ENCODE measurements at regions not wholly inside any gene's neighbourhood (a gene's known extent, or its start where the extent isn't known, plus 50 kb on each side); places are given as distances from the start of the nearest gene placed in this dataset.

DNA sequence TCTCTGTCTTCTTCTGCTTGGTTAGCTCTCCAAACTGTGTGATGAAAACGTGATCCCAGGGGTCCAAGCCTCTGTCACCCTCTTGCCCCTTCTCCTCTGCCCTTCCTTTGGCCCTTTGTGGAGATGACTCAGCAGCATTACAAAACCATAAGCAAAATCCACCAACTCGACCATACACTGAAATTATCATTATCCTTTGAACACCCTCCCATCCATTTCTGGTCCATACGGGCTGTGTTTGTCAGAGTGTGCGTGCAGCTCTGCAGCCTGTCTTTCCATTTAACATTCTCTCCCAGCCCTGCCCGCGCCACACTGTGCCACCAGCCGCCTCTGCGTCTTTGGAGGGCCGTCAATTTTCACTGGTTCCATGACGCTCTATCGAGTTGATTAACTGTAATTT is 69.2 kb downstream of the SLC25A47 start:
- no peaks in the 10 kb centered on the region for H3K9me3 Mint-ChIP-seq
- H3K27ac Mint-ChIP-seq, result no peak overlapping the region
- peaks cover 1% of the 10 kb centered on the region for H3K27me3 Mint-ChIP-seq (ENCODE audit: insufficient read depth)
- H3K4me3 Mint-ChIP-seq, result no peak overlapping the region
- peaks cover 11% of the 10 kb centered on the region for H3K4me1 Mint-ChIP-seq (ENCODE audit: low read depth)
- no peak for DNase-seq (ENCODE audit: low spot score)
- intact Hi-C loops (cut with micrococcal nuclease), result no loop called here
- peaks cover 3% of the 10 kb centered on the region for H3K36me3 Mint-ChIP-seq (ENCODE audit: low read depth)

DNA sequence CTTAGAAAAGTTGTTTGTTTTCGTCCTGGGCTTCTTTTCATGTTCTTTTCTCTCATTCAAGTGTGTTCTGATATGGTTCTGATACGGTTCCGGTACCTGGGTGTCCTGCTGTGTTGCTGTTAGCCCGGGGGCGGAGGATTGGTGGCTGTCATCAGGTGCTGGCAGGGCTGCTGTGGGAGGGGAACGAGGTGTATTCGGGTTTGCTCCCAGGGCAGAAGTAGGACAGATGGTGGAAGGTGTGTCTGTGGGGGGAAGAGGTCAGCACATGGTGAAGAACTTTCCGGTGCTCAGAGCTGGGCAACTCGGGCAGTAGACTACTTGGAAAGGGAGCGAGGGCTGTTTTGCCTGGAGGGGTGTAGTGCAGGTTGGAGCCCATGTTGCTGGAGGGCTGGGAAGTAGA is 70.2 kb downstream of the SLC25A47 start:
- Mint-ChIP-seq H3K9me3 (no peaks in the 10 kb centered on the region), H3K27ac (no peak overlapping the region), H3K4me1 (ENCODE audit: low read depth) (peaks cover 4% of the 10 kb centered on the region), H3K27me3 (ENCODE audit: insufficient read depth) (peaks cover 1% of the 10 kb centered on the region), H3K36me3 (ENCODE audit: low read depth) (peaks cover 3% of the 10 kb centered on the region), H3K4me3 (no peak overlapping the region)
- no peak for DNase-seq (ENCODE audit: low spot score)
- intact Hi-C loops (cut with micrococcal nuclease), result no loop called here

DNA sequence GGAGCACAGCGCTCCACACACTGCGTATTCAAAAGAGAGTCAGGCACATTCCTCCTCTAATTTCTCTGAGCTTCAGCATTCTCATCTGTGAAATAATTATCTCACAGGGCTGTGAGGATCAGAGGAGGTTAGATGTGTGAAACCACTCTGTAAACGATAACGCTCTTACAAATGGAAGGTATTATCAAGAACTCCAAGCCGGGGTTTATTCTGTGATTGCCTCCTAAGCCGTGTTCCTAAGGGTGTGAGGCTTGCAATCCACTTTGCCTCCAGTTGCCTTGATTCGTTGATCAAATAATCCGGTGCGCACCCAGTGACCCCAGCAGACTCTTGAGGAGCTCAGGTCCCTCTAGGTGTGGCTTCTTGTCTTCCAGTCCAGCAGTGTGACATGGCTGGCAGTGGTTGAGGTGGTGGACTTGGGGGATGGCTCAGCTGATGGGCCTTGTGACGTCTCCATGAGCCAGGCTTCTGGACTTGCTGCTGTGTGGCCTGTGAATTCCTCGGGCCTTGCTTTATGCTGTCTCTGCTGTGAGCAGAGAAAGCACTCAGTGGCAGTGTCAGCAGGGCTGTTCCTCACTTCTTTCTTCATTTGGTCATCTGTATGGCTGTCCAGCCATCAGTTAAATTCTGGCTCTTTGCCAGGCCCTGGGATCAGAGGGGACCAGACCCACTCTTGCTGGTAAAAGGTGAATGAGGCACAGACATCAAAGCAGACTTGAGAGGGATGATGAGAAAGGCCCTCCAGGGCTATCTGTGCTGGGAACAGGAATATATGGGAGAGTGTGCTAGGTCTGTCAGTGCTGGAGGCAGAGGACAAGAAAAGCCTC is 71.0 kb downstream of the SLC25A47 start:
- peaks cover 1% of the 10 kb centered on the region for H3K27me3 Mint-ChIP-seq (ENCODE audit: insufficient read depth)
- H3K4me1 Mint-ChIP-seq (ENCODE audit: low read depth), result no peaks in the 10 kb centered on the region
- peaks cover 3% of the 10 kb centered on the region for H3K36me3 Mint-ChIP-seq (ENCODE audit: low read depth)
- H3K4me3 Mint-ChIP-seq, result no peak overlapping the region
- no peak for DNase-seq (ENCODE audit: low spot score)
- H3K27ac Mint-ChIP-seq, result no peak overlapping the region
- H3K9me3 Mint-ChIP-seq, result no peaks in the 10 kb centered on the region
- intact Hi-C loops (cut with micrococcal nuclease), result no loop called here

DNA sequence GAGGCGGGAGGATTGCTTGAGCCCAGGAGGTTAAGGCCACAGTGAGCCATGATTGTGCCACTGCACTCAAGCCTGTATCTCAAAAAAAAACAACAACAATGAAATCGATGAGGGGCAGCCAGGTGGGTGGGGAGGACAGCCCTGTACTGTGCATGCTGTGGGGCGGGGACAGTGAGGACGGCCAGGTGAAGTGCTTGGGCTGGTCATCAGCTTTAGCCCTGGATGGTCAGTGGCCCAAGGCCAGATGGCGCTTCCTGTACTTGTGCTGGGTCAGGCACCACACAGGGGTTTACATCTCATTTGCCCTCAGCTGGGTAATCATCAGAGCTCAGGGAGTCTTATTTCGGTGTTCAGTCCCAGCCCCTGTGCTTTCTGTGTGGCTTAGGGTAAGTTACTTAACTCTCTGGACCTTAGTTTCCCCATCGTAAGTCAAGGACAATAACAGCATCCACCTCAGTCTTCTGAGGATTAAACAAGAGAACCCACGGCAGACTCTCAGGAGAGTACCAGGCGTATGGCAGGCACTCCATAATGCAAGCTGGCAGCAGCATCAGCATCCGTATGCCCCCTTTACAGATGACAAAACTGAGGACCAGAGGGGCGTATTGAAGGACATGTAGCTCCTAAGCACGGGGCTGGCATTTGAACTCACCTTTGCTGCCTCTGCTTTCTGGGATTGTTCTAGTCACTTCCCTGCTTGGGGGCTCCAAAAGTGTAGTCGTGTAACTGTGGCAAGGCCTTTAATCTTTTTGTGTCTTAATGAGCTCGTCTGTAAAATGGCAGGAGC is 71.9 kb downstream of the SLC25A47 start:
- Mint-ChIP-seq H3K36me3 (ENCODE audit: low read depth) (peaks cover 3% of the 10 kb centered on the region), H3K4me1 (ENCODE audit: low read depth) (no peaks in the 10 kb centered on the region), H3K27ac (no peak overlapping the region), H3K4me3 (no peak overlapping the region), H3K9me3 (no peaks in the 10 kb centered on the region), H3K27me3 (ENCODE audit: insufficient read depth) (peaks cover 1% of the 10 kb centered on the region)
- intact Hi-C loops (cut with micrococcal nuclease), result no loop called here
- no peak for DNase-seq (ENCODE audit: low spot score)

DNA sequence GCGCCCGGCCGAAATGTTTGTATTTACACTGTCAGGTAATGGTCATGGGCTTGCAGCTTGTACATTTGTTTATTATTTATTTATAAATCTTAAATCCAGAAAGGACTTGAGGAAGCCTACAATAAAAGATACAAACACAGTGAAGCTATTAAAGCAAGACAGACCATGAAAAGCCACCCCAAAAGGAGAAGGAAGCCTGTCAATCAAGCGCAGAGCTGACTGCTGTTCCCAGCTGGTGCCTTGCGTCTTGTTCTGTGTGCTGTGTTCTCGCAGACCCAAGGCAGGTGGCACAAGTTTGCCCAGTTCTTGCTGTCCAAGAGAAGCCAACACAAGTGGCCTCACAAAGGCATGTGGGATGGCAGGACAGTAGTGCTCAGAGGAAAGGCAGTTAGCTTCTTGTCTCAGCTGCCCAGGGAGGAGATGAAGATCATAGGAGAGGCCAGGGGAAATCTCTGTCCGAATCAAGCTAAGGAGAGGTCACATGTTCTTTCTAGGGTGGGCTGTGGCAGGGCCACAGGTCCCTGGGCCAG is 73.2 kb downstream of the SLC25A47 start:
- H3K27ac Mint-ChIP-seq, result no peak overlapping the region
- H3K36me3 Mint-ChIP-seq (ENCODE audit: low read depth), result peaks cover 2% of the 10 kb centered on the region
- H3K9me3 Mint-ChIP-seq, result no peaks in the 10 kb centered on the region
- H3K27me3 Mint-ChIP-seq (ENCODE audit: insufficient read depth), result no peaks in the 10 kb centered on the region
- no peak overlapping the region for H3K4me3 Mint-ChIP-seq
- DNase-seq (ENCODE audit: low spot score), result no peak
- no peaks in the 10 kb centered on the region for H3K4me1 Mint-ChIP-seq (ENCODE audit: low read depth)
- intact Hi-C loops (cut with micrococcal nuclease), result no loop called here

DNA sequence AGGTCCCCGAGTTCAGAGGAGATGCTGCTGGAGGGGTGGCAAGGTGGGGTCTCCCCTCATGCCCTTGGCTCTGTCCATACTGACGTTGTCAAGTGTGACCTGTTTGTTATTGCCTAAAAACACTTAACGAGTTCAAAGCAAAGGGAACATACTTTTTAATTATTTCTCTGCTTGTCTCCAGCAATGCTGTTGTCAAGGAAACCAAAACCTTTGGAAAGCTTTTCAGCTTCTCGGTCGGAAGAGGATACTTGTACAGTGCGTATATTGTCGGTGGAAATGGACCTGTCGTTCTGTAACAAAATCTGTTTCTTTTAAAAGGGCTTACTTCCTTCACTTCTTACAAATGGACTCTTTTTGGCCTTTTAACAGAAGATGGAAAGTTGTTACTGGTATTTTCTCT is 73.9 kb downstream of the SLC25A47 start:
- DNase-seq (ENCODE audit: low spot score), result no peak
- no peaks in the 10 kb centered on the region for H3K9me3 Mint-ChIP-seq
- peaks cover 2% of the 10 kb centered on the region for H3K36me3 Mint-ChIP-seq (ENCODE audit: low read depth)
- H3K4me3 Mint-ChIP-seq, result no peak overlapping the region
- no peaks in the 10 kb centered on the region for H3K4me1 Mint-ChIP-seq (ENCODE audit: low read depth)
- H3K27me3 Mint-ChIP-seq (ENCODE audit: insufficient read depth), result no peaks in the 10 kb centered on the region
- no peak overlapping the region for H3K27ac Mint-ChIP-seq
- intact Hi-C loops (cut with micrococcal nuclease), result no loop called here

DNA sequence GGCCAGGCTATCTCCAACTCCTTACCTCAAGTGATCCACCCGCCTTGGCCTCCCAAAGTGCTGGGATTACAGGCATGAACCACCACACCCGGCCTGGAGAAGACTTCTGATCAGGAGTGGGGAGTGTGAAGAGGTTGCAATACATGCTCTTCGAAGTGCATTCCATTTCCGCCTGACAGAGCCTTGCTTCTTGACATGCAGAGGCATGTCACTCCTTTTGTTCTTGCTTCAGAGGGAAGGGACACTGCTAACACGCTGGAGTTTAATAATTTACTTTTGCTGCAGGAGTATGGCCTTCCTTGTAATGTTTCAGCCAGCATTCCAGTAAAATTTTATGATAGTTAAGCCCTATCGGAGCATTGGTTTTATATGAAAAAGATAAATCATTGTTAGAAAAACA is 74.9 kb downstream of the SLC25A47 start:
- no peak for DNase-seq (ENCODE audit: low spot score)
- Mint-ChIP-seq H3K9me3 (no peaks in the 10 kb centered on the region), H3K4me1 (ENCODE audit: low read depth) (no peaks in the 10 kb centered on the region), H3K27me3 (ENCODE audit: insufficient read depth) (no peaks in the 10 kb centered on the region), H3K27ac (no peak overlapping the region), H3K4me3 (no peak overlapping the region), H3K36me3 (ENCODE audit: low read depth) (peaks cover 2% of the 10 kb centered on the region)
- intact Hi-C loops (cut with micrococcal nuclease), result no loop called here

DNA sequence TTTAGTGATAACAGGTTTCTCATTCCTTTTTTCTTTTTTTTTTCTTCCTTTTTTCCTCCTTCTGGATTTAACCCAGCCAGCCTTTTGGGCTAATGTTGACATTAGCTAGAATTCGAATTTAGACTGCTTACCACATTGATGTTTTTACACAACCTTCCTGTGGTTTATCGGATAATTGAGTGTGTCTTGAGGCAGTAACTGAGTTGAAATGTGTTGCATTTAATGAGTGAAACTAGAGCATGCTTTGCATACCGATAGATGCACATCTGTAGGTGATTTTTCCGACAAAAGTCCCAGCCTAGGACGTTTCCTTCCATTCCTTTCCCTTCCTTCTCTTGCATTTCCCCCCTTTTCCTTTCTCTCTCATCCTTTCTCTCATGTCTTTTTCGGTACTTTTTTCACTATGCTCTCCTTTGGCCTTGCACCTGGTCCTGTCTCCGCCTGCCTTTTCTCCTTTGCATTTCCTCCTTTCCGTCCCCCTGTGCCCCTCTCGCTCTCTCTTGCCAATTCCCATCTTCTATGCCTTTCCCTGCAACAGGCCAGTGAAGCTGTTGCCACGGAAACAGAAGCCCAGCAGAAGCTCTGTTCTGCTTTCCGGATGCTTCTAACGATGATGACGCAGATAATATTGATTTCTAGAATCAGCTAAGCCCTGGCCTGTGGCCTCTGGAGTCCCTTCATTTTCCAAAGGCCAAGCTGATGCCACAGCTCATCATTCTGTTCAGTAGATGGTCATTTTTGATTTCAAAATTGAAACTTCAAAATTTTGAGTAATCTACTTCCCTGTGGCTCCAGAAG is 76.1 kb downstream of the SLC25A47 start:
- Mint-ChIP-seq H3K4me3 (no peak overlapping the region), H3K4me1 (ENCODE audit: low read depth) (no peaks in the 10 kb centered on the region), H3K27ac (no peak overlapping the region), H3K27me3 (ENCODE audit: insufficient read depth) (no peaks in the 10 kb centered on the region), H3K36me3 (ENCODE audit: low read depth) (peaks cover 2% of the 10 kb centered on the region), H3K9me3 (no peaks in the 10 kb centered on the region)
- intact Hi-C loops (cut with micrococcal nuclease), result no loop called here
- DNase-seq (ENCODE audit: low spot score), result no peak

DNA sequence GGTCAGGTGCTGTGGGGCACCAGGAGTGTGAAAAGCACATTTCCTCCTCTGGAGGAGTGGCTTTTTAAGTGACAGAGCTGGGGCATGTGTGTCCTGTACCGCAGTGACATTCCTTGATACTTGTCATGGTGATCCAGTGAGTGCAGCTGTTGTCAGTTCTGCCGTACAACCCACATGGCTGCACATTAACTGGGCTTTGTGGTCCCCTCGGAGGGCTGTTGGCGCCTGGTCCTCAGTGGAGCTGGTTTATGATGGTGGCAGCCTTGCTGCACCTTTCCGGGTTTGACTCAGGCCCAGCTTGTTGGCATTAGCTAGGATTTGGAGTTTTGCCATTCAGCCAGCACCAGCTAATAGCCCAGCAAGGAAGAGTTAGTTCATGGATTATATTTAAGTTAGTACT is 77.0 kb downstream of the SLC25A47 start:
- intact Hi-C loops (cut with micrococcal nuclease), result no loop called here
- no peak overlapping the region for H3K4me3 Mint-ChIP-seq
- no peaks in the 10 kb centered on the region for H3K4me1 Mint-ChIP-seq (ENCODE audit: low read depth)
- H3K9me3 Mint-ChIP-seq, result no peaks in the 10 kb centered on the region
- H3K36me3 Mint-ChIP-seq (ENCODE audit: low read depth), result peaks cover 2% of the 10 kb centered on the region
- H3K27me3 Mint-ChIP-seq (ENCODE audit: insufficient read depth), result no peaks in the 10 kb centered on the region
- DNase-seq (ENCODE audit: low spot score), result no peak
- H3K27ac Mint-ChIP-seq, result no peak overlapping the region

DNA sequence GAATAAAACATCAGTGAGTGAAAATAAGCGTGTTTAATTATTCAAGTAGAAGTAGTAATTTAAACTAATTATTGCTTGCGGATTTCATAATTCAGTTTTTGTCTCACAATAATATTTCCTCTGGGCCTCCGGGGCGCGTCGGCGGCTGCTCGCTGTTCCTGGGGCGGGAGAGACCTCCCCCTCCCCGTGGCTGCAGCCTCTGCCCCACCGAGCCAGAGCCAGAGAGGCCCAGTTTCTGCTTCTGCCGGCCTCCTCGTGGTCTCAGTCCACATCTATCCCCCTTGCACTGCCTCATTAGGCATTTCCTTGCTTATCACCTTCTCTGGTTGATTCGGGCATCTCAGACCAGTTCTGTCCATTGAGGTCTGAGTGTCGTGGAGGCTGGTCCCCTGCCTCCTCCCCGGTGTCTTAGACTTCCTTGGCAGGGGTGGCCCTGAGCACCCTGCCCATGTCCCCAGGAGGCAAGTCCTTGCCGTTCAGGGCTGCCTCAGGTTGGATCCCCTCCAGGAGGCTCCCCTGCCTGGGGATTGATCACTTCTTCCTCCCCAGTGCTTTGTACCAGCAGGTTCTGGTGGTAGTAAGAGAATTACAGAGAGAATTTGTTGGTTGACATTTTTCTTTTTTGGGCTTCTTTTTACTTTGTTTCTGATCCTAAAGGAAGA is 78.0 kb downstream of the SLC25A47 start:
- Mint-ChIP-seq H3K36me3 (ENCODE audit: low read depth) (peaks cover 2% of the 10 kb centered on the region), H3K27me3 (ENCODE audit: insufficient read depth) (no peaks in the 10 kb centered on the region), H3K9me3 (no peaks in the 10 kb centered on the region), H3K4me1 (ENCODE audit: low read depth) (peaks cover 6% of the 10 kb centered on the region), H3K27ac (no peak overlapping the region), H3K4me3 (no peak overlapping the region)
- intact Hi-C loops (cut with micrococcal nuclease), result no loop called here
- DNase-seq (ENCODE audit: low spot score), result no peak

DNA sequence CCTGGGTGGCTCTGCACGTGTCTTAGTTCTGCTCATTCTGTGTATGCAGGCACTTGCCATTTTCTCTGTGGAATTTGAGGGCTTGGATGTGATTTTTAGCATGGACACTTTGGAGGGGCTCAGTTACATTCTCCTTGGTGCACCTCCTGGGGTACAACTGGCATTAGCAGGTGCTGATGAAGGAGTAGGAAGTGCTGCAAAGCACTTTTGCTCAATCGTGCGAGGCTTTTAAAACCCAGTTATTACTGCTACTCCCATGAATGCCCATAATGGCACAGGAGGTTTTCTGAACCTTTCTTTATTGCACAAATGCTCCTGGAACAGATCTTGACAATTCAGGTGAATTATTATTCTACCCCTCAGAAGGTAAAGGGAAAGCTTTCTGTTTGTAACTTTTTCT is 78.7 kb downstream of the SLC25A47 start:
- H3K4me1 Mint-ChIP-seq (ENCODE audit: low read depth), result peaks cover 12% of the 10 kb centered on the region
- no peak overlapping the region for H3K27ac Mint-ChIP-seq
- no peak overlapping the region for H3K4me3 Mint-ChIP-seq
- DNase-seq (ENCODE audit: low spot score), result no peak
- no peaks in the 10 kb centered on the region for H3K27me3 Mint-ChIP-seq (ENCODE audit: insufficient read depth)
- peaks cover 3% of the 10 kb centered on the region for H3K36me3 Mint-ChIP-seq (ENCODE audit: low read depth)
- intact Hi-C loops (cut with micrococcal nuclease), result no loop called here
- no peaks in the 10 kb centered on the region for H3K9me3 Mint-ChIP-seq

DNA sequence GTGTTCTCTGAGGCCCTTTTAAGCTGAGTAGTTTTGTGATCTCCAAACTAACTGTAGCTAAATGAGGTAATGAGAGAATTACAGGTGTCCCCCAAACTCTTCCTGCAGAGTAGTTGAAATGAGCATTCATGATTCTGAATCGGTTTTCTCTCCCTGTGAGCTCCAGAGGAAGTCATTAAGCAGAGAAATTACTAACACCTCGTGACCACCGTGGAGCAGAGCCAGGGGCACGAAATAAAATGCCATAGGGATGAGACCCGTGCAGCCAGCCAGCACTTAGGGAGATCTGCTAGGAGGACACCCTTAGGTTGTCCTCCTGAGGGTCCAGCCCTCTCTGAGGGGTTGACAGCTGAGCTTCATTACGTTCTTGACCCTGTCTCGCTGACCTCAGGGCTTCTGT is 79.5 kb downstream of the SLC25A47 start:
- intact Hi-C loops (cut with micrococcal nuclease), result no loop called here
- H3K4me3 Mint-ChIP-seq, result no peak overlapping the region
- no peaks in the 10 kb centered on the region for H3K27me3 Mint-ChIP-seq (ENCODE audit: insufficient read depth)
- H3K36me3 Mint-ChIP-seq (ENCODE audit: low read depth), result peaks cover 3% of the 10 kb centered on the region
- no peaks in the 10 kb centered on the region for H3K9me3 Mint-ChIP-seq
- peaks cover 19% of the 10 kb centered on the region for H3K4me1 Mint-ChIP-seq (ENCODE audit: low read depth)
- no peak overlapping the region for H3K27ac Mint-ChIP-seq
- DNase-seq (ENCODE audit: low spot score), result no peak
